Transverse colon (tissue), 4 donors: ENCODE measurements at regions not wholly inside any gene's neighbourhood (a gene's known extent, or its start where the extent isn't known, plus 50 kb on each side); places are given as distances from the start of the nearest gene placed in this dataset.

ENCODE experiments used
- DNase-seq: peaks from one replicate; pipeline ENCODE4 v3.0.0-alpha.2; 2019
- H3K27ac ChIP-seq, 4 donors: fragments of 200-600 bp; sonication (generic); 2 replicates each; pipeline ENCODE4 v1.5.1; 2016 to 2018; ENCODE audit warnings: inconsistent platforms in 4 of 4
- H3K27me3 ChIP-seq: fragments of 200-600 bp; sonication (generic); 2 replicates; pipeline ENCODE4 v1.5.1; 2017; ENCODE audit warnings: inconsistent platforms
- H3K36me3 ChIP-seq, 4 donors: fragments of 200-600 bp; sonication (generic); 2 replicates each; pipeline ENCODE4 v1.5.1; 2017 to 2019; ENCODE audit warnings: inconsistent platforms in 4 of 4
- H3K4me1 ChIP-seq, 4 donors: fragments of 200-600 bp; sonication (generic); 2 replicates each; pipeline ENCODE4 v1.5.1; 2017 to 2020; ENCODE audit warnings: inconsistent platforms in 4 of 4
- H3K4me3 ChIP-seq, 4 donors: fragments of 200-600 bp; sonication (generic); 1 replicate in 1 of 4; 2 replicates in 3 of 4; pipeline versions ENCODE4 v1.5.1 to v1.6.1; 2017 to 2019; ENCODE audit warnings: inconsistent platforms in 4 of 4
- H3K9me3 ChIP-seq, 2 donors: fragments of 200-600 bp; sonication (generic); 2 replicates each; pipeline ENCODE4 v1.5.1; 2017 to 2019; ENCODE audit warnings: inconsistent platforms in 2 of 2
- CTCF ChIP-seq, 5 experiments: fragments of 200-600 bp in 3 of 5; fragments of 450-650 bp in 2 of 5; sonication (generic) in 3 of 5; IDR thresholded peaks; 1 replicate in 2 of 5; 2 replicates in 3 of 5; pipeline ENCODE4 v1.5.1; 2016 to 2017; ENCODE audit warnings: antibody characterized with exemption in 5 of 5, inconsistent platforms in 3 of 5, mild to moderate bottlenecking in 2 of 5, moderate library complexity in 1 of 5
- EP300 ChIP-seq: sonication (generic); formaldehyde crosslinking; IDR thresholded peaks from one replicate; pipeline ENCODE4 v1.6.1; 2017; ENCODE audit warnings: antibody characterized with exemption, low read depth
- POLR2A ChIP-seq: fragments of 450-650 bp; IDR thresholded peaks from one replicate; pipeline ENCODE4 v1.6.1; 2016; ENCODE audit warnings: antibody characterized with exemption, mild to moderate bottlenecking, moderate library complexity
- POLR2AphosphoS5 ChIP-seq, 3 donors: sonication (generic); formaldehyde crosslinking; IDR thresholded peaks; one replicate each; pipeline ENCODE4 v1.6.1; 2016; ENCODE audit warnings: antibody characterized with exemption in 3 of 3
- WGBS, 2 donors: methylation state at CpG; one replicate each; pipeline ENCODE4 v1.1.5; 2018; ENCODE audit warnings: low coverage in 1 of 2; 5-methylcytosine and 5-hydroxymethylcytosine counted together
- in situ Hi-C, 4 donors: fragments of 200-750 bp; cut with MboI; loops; one replicate each; pipeline versions ENCODE4 v1.15.0 to v1.15.1; 2017; ENCODE audit warnings: low sequenced_read_pairs in 3 of 4, low pct_ligation_motif_present in 1 of 4, low pct_unique_long_range_greater_than_20kb in 1 of 4
- intact Hi-C: fragments of 100-400 bp; cut with DNase I; formaldehyde crosslinking; loops from one replicate; pipeline ENCODE4 v1.15.1; 2023; ENCODE audit warnings: low total_unique reads

- Histone ChIP-seq H3K27ac (no peak overlapping the region), H3K4me3 (no peak overlapping the region), H3K36me3 (no peaks in the 10 kb centered on the region), H3K4me1 (no peaks in the 10 kb centered on the region), H3K9me3 (no peaks in the 10 kb centered on the region), H3K27me3 (no peaks in the 10 kb centered on the region)
- 75 to 89% methylated on average over 2 of the region's 2 CpGs for WGBS, 2 donors
- in situ Hi-C loops (no loop called here), intact Hi-C loops (no loop called here)
- TF ChIP-seq POLR2A (no peak), CTCF (IDR thresholded peaks at IDR 0.05) (no peak), EP300 (no peak), POLR2AphosphoS5 (IDR thresholded peaks at IDR 0.05) (no peak)
- DNase-seq = no peak
Observed at GRCh38 chr11:80990885-80991284, 1550.1 kb upstream of the TENM4 start.

GRCh38 chr11:80987171-80987570, 1546.3 kb upstream of the TENM4 start:
- 93 to 100% methylated on average over 1 of the region's 1 CpG for WGBS, 2 donors
- intact Hi-C loops = no loop called here

GRCh38 chr11:80986421-80987074, 1545.7 kb upstream of the TENM4 start:
- no peaks in the 10 kb centered on the region for H3K27me3 ChIP-seq
- DNase-seq = no peak
- H3K36me3 ChIP-seq = no peaks in the 10 kb centered on the region
- no peak for TF ChIP-seq POLR2AphosphoS5 (IDR thresholded peaks at IDR 0.05)
- TF ChIP-seq POLR2A = no peak
- no peak for TF ChIP-seq EP300
- TF ChIP-seq CTCF (IDR thresholded peaks at IDR 0.05) = no peak
- H3K9me3 ChIP-seq = no peaks in the 10 kb centered on the region
- H3K27ac ChIP-seq = no peak overlapping the region
- intact Hi-C loops (no loop called here), in situ Hi-C loops (no loop called here)
- no peak overlapping the region for H3K4me3 ChIP-seq
- H3K4me1 ChIP-seq = no peaks in the 10 kb centered on the region
- WGBS, 2 donors = 73 to 88% methylated on average over 1 of the region's 1 CpG

More at GRCh38 chr11:80987171-80987570, 1546.3 kb upstream of the TENM4 start:
- H3K27me3 ChIP-seq = no peaks in the 10 kb centered on the region
- no peaks in the 10 kb centered on the region for H3K9me3 ChIP-seq
- H3K27ac ChIP-seq = no peak overlapping the region
- H3K4me1 ChIP-seq = no peaks in the 10 kb centered on the region
- no peak for TF ChIP-seq POLR2AphosphoS5 (IDR thresholded peaks at IDR 0.05)
- TF ChIP-seq EP300 = no peak
- TF ChIP-seq POLR2A = no peak
- TF ChIP-seq CTCF (IDR thresholded peaks at IDR 0.05) = no peak
- in situ Hi-C loops = no loop called here
- no peak for DNase-seq
- no peak overlapping the region for H3K4me3 ChIP-seq
- H3K36me3 ChIP-seq = no peaks in the 10 kb centered on the region

DNA sequence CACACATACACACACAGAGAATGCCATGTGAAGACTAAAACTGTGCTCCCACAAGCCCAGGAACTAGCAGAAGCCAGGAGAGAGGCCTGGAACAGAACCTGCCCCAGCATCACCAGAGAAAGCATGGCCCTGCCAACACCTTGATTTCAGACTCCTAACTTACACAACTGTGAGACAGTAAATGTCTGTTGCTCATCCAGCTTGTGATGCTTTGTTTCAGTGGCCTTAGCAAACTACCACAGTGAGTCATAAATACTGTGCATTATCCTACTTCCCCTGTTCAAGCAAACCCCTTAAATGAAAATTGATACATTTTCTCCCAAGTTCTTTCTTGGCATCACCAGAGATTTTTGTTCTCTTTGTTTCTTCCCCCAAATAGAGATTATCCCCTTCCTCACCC, 1539.4 kb upstream of the TENM4 start:
- no peaks in the 10 kb centered on the region for H3K4me1 ChIP-seq
- H3K9me3 ChIP-seq = no peaks in the 10 kb centered on the region
- TF ChIP-seq CTCF (IDR thresholded peaks at IDR 0.05) (no peak), POLR2A (no peak), POLR2AphosphoS5 (IDR thresholded peaks at IDR 0.05) (no peak), EP300 (no peak)
- in situ Hi-C loops = no loop called here
- no peak overlapping the region for H3K4me3 ChIP-seq
- DNase-seq = no peak
- H3K27me3 ChIP-seq = no peaks in the 10 kb centered on the region
- no peak overlapping the region for H3K27ac ChIP-seq
- no peaks in the 10 kb centered on the region for H3K36me3 ChIP-seq
- intact Hi-C loops = no loop called here
